K562 (cell line): ENCODE measurements at regions not wholly inside any gene's neighbourhood (a gene's known extent, or its start where the extent isn't known, plus 50 kb on each side); places are given as distances from the start of the nearest gene placed in this dataset.
A peak's percentile ranks its signal among the peaks of the same experiment; 100 is the strongest.

Experiments used
- ATAC-seq: fragments of 200-7000 bp; cut with Tn5 transposase; 3 replicates; pipeline ENCODE4 v1.9.1; 2020; ENCODE audit warnings: moderate library complexity
- BruUV-seq: library from RNA; stranded (reverse); fragments of 400-500 nt; replicated peaks from 2 replicates; lab custom pipeline; 2021; lab: Mats Ljungman, UMichigan
- CTCF ChIA-PET: fragments of 300-600 bp; formaldehyde crosslinking; extraction: SDS; loops from one replicate; lab custom pipeline; 2021; ENCODE audit warnings: low intra/inter-chr PET ratio; lab: Yijun Ruan, JAX
- POLR2A ChIA-PET: fragments of 300-600, 350-650 bp; sonication (Branson Sonifier 250); formaldehyde crosslinking; extraction: SDS; loops from one replicate; lab custom pipeline; 2021; ENCODE audit warnings: antibody characterized with exemption, inconsistent platforms; lab: Yijun Ruan, JAX
- DNase-seq, 4 experiments: peaks; one replicate each; pipeline versions ENCODE4 v3.0.0 to v3.0.0-alpha.2; 2011 to 2018; ENCODE audit warnings: low spot score in 3 of 4, mixed read lengths in 3 of 4; ENCODE audit errors: extremely low read depth in 1 of 4
- FAIRE-seq: peaks from 2 replicates; lab custom pipeline; 2011; peaks lifted over from hg19 to GRCh38; lab: Jason Lieb, UNC
- H2AFZ ChIP-seq: 2 replicates; pipeline ENCODE4 v1.6.0; 2011; ENCODE audit warnings: low read depth, low read length, control low read depth, inconsistent platforms
- H3K27ac ChIP-seq: fragments of 200-600 bp; 3 replicates; pipeline ENCODE4 v1.8.0; 2011; ENCODE audit warnings: low read depth, mild to moderate bottlenecking, control low read depth, inconsistent platforms, low read length, moderate library complexity, mixed read lengths; ENCODE audit errors: extremely low read depth
- H3K27me3 ChIP-seq, 2 experiments: fragments of 300-600 bp in 1 of 2; 2 replicates in 1 of 2; 3 replicates in 1 of 2; pipeline versions ENCODE4 v1.6.0 to v1.8.0; 2011; ENCODE audit warnings: inconsistent platforms in 2 of 2, low read length in 2 of 2, mild to moderate bottlenecking in 1 of 2, mixed read lengths in 1 of 2, moderate library complexity in 1 of 2; ENCODE audit not compliant: control insufficient read depth in 2 of 2, insufficient read depth in 2 of 2
- H3K36me3 ChIP-seq: fragments of 300-600 bp; 3 replicates; pipeline ENCODE4 v1.8.0; 2011; ENCODE audit warnings: mild to moderate bottlenecking, low read length, inconsistent platforms; ENCODE audit not compliant: control insufficient read depth, insufficient read depth
- H3K4me1 ChIP-seq, 2 experiments: fragments of 200-600 bp in 1 of 2; replicated peaks in 1 of 2; 2 replicates in 1 of 2; 3 replicates in 1 of 2; pipeline versions ENCODE4 v1.5.1 to v1.8.0; 2011; ENCODE audit warnings: inconsistent platforms in 2 of 2, low read length in 2 of 2, mild to moderate bottlenecking in 1 of 2, mixed read lengths in 1 of 2, moderate library complexity in 1 of 2; ENCODE audit not compliant: control insufficient read depth in 2 of 2, insufficient read depth in 2 of 2
- H3K4me2 ChIP-seq: 2 replicates; pipeline ENCODE4 v1.6.1; 2011; ENCODE audit warnings: low read length, control low read depth, inconsistent platforms, mixed read lengths; ENCODE audit not compliant: insufficient read depth
- H3K4me3 ChIP-seq: fragments of 200-600 bp; sonication (generic), shearing (Covaris generic); 2 replicates; pipeline ENCODE4 v1.5.1; 2016; ENCODE audit warnings: control low read depth, inconsistent platforms
- H3K79me2 ChIP-seq: fragments of 200-600 bp; 3 replicates; pipeline ENCODE4 v1.8.0; 2011; ENCODE audit warnings: low read length, inconsistent platforms; ENCODE audit not compliant: control insufficient read depth, insufficient read depth
- H3K9ac ChIP-seq, 2 experiments: 2 replicates each; pipeline versions ENCODE4 v1.6.0 to v1.6.1; 2011; ENCODE audit warnings: low read depth in 2 of 2, low read length in 2 of 2, control low read depth in 1 of 2, inconsistent platforms in 1 of 2, mild to moderate bottlenecking in 1 of 2, mixed read lengths in 1 of 2; ENCODE audit not compliant: insufficient read depth in 1 of 2
- H3K9me1 ChIP-seq: one replicate; pipeline ENCODE4 v1.6.0; 2011; ENCODE audit warnings: inconsistent platforms, mild to moderate bottlenecking, low read length, moderate library complexity; ENCODE audit not compliant: control insufficient read depth, insufficient read depth
- H3K9me3 ChIP-seq: replicated peaks from 2 replicates; pipeline ENCODE4 v1.5.1; 2011; ENCODE audit warnings: low read depth, low read length, inconsistent platforms; ENCODE audit not compliant: control insufficient read depth, insufficient read depth
- H4K20me1 ChIP-seq: replicated peaks from 2 replicates; pipeline ENCODE4 v1.6.1; 2011; ENCODE audit warnings: low read length, inconsistent platforms, mixed read lengths; ENCODE audit not compliant: control insufficient read depth, insufficient read depth
- C11orf30 ChIP-seq: fragments of 450-650 bp; IDR thresholded peaks from 2 replicates; pipeline ENCODE4 v1.6.1; 2016; ENCODE audit warnings: low read depth, mild to moderate bottlenecking
- CAMTA2 ChIP-seq: fragments of 250-450 bp; sonication (Bioruptor Pico); conservative IDR thresholded peaks from 2 replicates; pipeline ENCODE4 v1.5.1; 2022
- KLF13 ChIP-seq: fragments of 450-650 bp; IDR thresholded peaks from 2 replicates; pipeline ENCODE4 v1.6.1; 2016; ENCODE audit warnings: missing genetic modification characterization, low read depth, mild to moderate bottlenecking, missing compliant biosample characterization, moderate library complexity, borderline replicate concordance
- LARP7 ChIP-seq: fragments of 450-650 bp; IDR thresholded peaks from 2 replicates; pipeline ENCODE4 v1.6.1; 2016
- MAFF ChIP-seq: IDR thresholded peaks from 2 replicates; pipeline ENCODE4 v1.6.1; 2012; ENCODE audit warnings: low read length, improper control_type of control experiment
- MAFG ChIP-seq: fragments of 450-650 bp; conservative IDR thresholded peaks from 2 replicates; pipeline ENCODE4 v1.6.1; 2016; ENCODE audit warnings: missing genetic modification characterization, missing compliant biosample characterization
- MAFK ChIP-seq: IDR thresholded peaks from 2 replicates; pipeline ENCODE4 v1.6.1; 2011; ENCODE audit warnings: low read length, improper control_type of control experiment
- MTA1 ChIP-seq: fragments of 450-650 bp; IDR thresholded peaks from 2 replicates; pipeline ENCODE4 v1.6.1; 2017; ENCODE audit warnings: borderline replicate concordance
- PTBP1 ChIP-seq: fragments of 200-400 bp; formaldehyde crosslinking; IDR thresholded peaks from 2 replicates; pipeline ENCODE4 v1.6.1; 2017; ENCODE audit warnings: low read depth, low read length
- TGIF2 ChIP-seq: sonication (generic); formaldehyde crosslinking; IDR thresholded peaks from 2 replicates; pipeline ENCODE4 v1.8.1; 2022; ENCODE audit warnings: mild to moderate bottlenecking, missing genetic modification reagents, moderate library complexity
- ZNF239 ChIP-seq: fragments of 250-450 bp; sonication (Bioruptor Pico); IDR thresholded peaks from 2 replicates; pipeline ENCODE4 v1.4.0; 2020; ENCODE audit warnings: mild to moderate bottlenecking
- ZNF316 ChIP-seq: fragments of 450-650 bp; IDR thresholded peaks from 2 replicates; pipeline ENCODE4 v1.6.1; 2016
- in situ Hi-C: fragments of 300-500 bp; cut with MboI; formaldehyde crosslinking; loops from 4 replicates; pipeline ENCODE4 v1.15.0; 2018; ENCODE audit warnings: inconsistent platforms, mixed read lengths
- intact Hi-C: fragments of 100-400 bp; cut with micrococcal nuclease; formaldehyde crosslinking; loops from 2 replicates; pipeline ENCODE4 v1.14.2; 2022
- TF ChIP-seq, protein P1 (sequence below): fragments of 250-450 bp; sonication (Bioruptor Pico); IDR thresholded peaks from 2 replicates; pipeline ENCODE4 v1.8.0; 2021; ENCODE audit warnings: moderate library complexity, mild to moderate bottlenecking, inconsistent platforms
- TF ChIP-seq, protein P2 (sequence below): sonication (generic); formaldehyde crosslinking; IDR thresholded peaks from 2 replicates; pipeline ENCODE4 v1.8.0; 2022; ENCODE audit warnings: mild to moderate bottlenecking, low read depth, missing genetic modification reagents

DNA sequence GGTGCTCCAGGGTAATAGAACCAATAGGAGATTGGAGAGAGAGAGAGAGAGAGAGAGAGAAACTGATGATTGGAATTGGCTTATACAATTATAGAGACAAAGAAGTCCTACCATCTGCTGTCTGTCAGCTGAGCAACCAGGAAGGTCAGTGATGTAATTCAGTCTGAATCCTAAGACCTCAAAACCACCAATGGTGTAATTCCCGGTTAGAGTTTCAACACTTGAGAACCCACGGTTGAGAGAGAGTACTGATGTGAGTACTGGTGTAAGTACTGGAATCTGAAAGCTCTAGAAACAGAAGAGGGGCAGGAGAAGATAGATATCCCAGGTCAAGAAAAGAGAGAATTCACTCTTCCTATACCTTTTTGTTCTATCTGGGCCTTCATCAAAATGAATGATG lies 775.8 kb downstream of the EFNA5 start (continued):
- TF ChIP-seq, protein P1, sequence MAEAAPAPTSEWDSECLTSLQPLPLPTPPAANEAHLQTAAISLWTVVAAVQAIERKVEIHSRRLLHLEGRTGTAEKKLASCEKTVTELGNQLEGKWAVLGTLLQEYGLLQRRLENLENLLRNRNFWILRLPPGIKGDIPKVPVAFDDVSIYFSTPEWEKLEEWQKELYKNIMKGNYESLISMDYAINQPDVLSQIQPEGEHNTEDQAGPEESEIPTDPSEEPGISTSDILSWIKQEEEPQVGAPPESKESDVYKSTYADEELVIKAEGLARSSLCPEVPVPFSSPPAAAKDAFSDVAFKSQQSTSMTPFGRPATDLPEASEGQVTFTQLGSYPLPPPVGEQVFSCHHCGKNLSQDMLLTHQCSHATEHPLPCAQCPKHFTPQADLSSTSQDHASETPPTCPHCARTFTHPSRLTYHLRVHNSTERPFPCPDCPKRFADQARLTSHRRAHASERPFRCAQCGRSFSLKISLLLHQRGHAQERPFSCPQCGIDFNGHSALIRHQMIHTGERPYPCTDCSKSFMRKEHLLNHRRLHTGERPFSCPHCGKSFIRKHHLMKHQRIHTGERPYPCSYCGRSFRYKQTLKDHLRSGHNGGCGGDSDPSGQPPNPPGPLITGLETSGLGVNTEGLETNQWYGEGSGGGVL = no peak
- TF ChIP-seq KLF13 (tag) (no peak), MTA1 (no peak), PTBP1 (no peak), CAMTA2 (CRISPR knock-in tag) (no peak), ZNF239 (CRISPR knock-in tag) (no peak)
- TF ChIP-seq, protein P2, sequence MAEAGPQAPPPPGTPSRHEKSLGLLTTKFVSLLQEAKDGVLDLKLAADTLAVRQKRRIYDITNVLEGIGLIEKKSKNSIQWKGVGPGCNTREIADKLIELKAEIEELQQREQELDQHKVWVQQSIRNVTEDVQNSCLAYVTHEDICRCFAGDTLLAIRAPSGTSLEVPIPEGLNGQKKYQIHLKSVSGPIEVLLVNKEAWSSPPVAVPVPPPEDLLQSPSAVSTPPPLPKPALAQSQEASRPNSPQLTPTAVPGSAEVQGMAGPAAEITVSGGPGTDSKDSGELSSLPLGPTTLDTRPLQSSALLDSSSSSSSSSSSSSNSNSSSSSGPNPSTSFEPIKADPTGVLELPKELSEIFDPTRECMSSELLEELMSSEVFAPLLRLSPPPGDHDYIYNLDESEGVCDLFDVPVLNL (CRISPR knock-in tag) = no peak

DNA sequence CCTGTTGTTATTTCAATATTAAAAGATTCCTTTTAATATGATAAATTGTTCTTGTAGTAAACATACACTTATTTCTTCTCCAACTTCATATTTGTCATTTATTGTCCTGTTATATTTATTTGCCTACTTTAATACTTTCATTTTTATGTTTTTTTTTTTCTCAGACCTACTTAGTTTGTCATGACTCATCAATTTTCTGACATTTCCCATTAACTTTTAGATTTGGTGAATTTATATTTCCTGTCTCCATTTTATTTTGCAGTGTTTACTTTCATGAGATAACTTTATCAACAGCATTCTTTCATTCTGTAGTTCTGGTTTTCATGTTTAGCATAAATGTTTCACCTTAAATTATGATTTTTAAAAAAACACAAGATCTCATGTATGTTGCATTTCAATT lies 788.7 kb downstream of the EFNA5 start:
- no peak for DNase-seq
- TF ChIP-seq MAFF (peak; percentile 45; the same call in 1 of the 2 replicates), LARP7 (no peak), C11orf30 (peak; percentile 58; the same call in 1 of the 2 replicates), MAFK (peak; percentile 37; the same call in 1 of the 2 replicates), MAFG (tag) (peak; percentile 82), TGIF2 (CRISPR knock-in tag) (no peak), ZNF316 (peak; percentile 90)
- intact Hi-C loops = loop anchor here (5.0 kb wide), 1 partner anchor 255 kb away; no protein-coding TSS in a partner anchor
- H2AFZ ChIP-seq = no peak overlapping the region
- no peak for FAIRE-seq
- no peaks in the 10 kb centered on the region for H4K20me1 ChIP-seq
- no peaks in the 10 kb centered on the region for H3K9me1 ChIP-seq
- H3K4me1 ChIP-seq = no peaks in the 10 kb centered on the region
- no peaks in the 10 kb centered on the region for H3K79me2 ChIP-seq
- ChIA-PET POLR2A (no interaction called here), CTCF (no interaction called here)
- no peak for ATAC-seq
- no TSS peak for BruUV-seq
- H3K4me3 ChIP-seq = no peak overlapping the region
- H3K4me2 ChIP-seq = no peak overlapping the region
- no peak overlapping the region for H3K9ac ChIP-seq
- in situ Hi-C loops = no loop called here
- no peaks in the 10 kb centered on the region for H3K36me3 ChIP-seq
- H3K27me3 ChIP-seq = no peaks in the 10 kb centered on the region
- no peak overlapping the region for H3K27ac ChIP-seq
- H3K9me3 ChIP-seq = no peaks in the 10 kb centered on the region
